BLaER1 (cell line): ENCODE measurements at regions not wholly inside any gene's neighbourhood (a gene's known extent, or its start where the extent isn't known, plus 50 kb on each side); places are given as distances from the start of the nearest gene placed in this dataset.
"Not testable (repeated sequence)": the region's sequence is repeated elsewhere in the genome, so short reads cannot be mapped to it uniquely, and the experiment has no call there.

Experiments used
- H3K27ac ChIP-seq: shearing (Covaris generic); formaldehyde crosslinking; 2 replicates; pipeline ENCODE4 v1.8.1; 2022
- H3K27me3 ChIP-seq: shearing (Covaris generic); formaldehyde crosslinking; 2 replicates; pipeline ENCODE4 v1.8.1; 2022
- H3K36me3 ChIP-seq: shearing (Covaris generic); formaldehyde crosslinking; 2 replicates; pipeline ENCODE4 v1.8.1; 2022
- H3K4me1 ChIP-seq: shearing (Covaris generic); formaldehyde crosslinking; 2 replicates; pipeline ENCODE4 v1.8.1; 2022
- H3K4me2 ChIP-seq: shearing (Covaris generic); formaldehyde crosslinking; 2 replicates; pipeline ENCODE4 v1.8.1; 2022
- H3K4me3 ChIP-seq: shearing (Covaris generic); formaldehyde crosslinking; 2 replicates; pipeline ENCODE4 v1.8.1; 2022
- H3K9ac ChIP-seq: shearing (Covaris generic); formaldehyde crosslinking; 2 replicates; pipeline ENCODE4 v1.8.1; 2022
- H3K9me3 ChIP-seq: shearing (Covaris generic); formaldehyde crosslinking; 2 replicates; pipeline ENCODE4 v1.8.1; 2022
- H4K20me1 ChIP-seq: shearing (Covaris generic); formaldehyde crosslinking; 2 replicates; pipeline ENCODE4 v1.8.1; 2022
- Cebpa-rat ChIP-seq: shearing (Covaris generic); IDR thresholded peaks from 2 replicates; pipeline ENCODE4 v1.8.1; 2022

GRCh38 chr15:92848464-92848851 is 51.7 kb upstream of the CHD2 start:
- no peaks in the 10 kb centered on the region for H3K36me3 ChIP-seq
- no peak overlapping the region for H3K27ac ChIP-seq
- peaks cover 37% of the 10 kb centered on the region for H3K4me1 ChIP-seq
- TF ChIP-seq Cebpa-rat: no peak
- H3K4me2 ChIP-seq: no peak overlapping the region
- H3K27me3 ChIP-seq: no peaks in the 10 kb centered on the region
- no peaks in the 10 kb centered on the region for H4K20me1 ChIP-seq
- H3K9me3 ChIP-seq: peaks cover 32% of the 10 kb centered on the region
- no peak overlapping the region for H3K9ac ChIP-seq
- no peak overlapping the region for H3K4me3 ChIP-seq

GRCh38 chr15:92848852-92849598 is 51.1 kb upstream of the CHD2 start:
- Histone ChIP-seq H4K20me1 (no peaks in the 10 kb centered on the region), H3K27ac (no peak overlapping the region), H3K9ac (no peak overlapping the region), H3K4me2 (no peak overlapping the region), H3K9me3 (peaks cover 32% of the 10 kb centered on the region), H3K4me3 (no peak overlapping the region), H3K36me3 (no peaks in the 10 kb centered on the region), H3K27me3 (no peaks in the 10 kb centered on the region), H3K4me1 (peaks cover 31% of the 10 kb centered on the region)
- TF ChIP-seq Cebpa-rat: no peak

- H3K27ac ChIP-seq: not testable (repeated sequence)
Observed at GRCh38 chr15:92850218-92850617, 49.9 kb upstream of the CHD2 start.

More at GRCh38 chr15:92850218-92850617, 49.9 kb upstream of the CHD2 start:
- not testable (repeated sequence) for H4K20me1 ChIP-seq, H3K27me3 ChIP-seq, H3K4me2 ChIP-seq, H3K4me3 ChIP-seq, H3K36me3 ChIP-seq, H3K9ac ChIP-seq
- Histone ChIP-seq H3K4me1 (peaks cover 20% of the 10 kb centered on the region), H3K9me3 (peaks cover 32% of the 10 kb centered on the region)
